Breast epithelium (tissue), 4 donors: ENCODE measurements at regions not wholly inside any gene's neighbourhood (a gene's known extent, or its start where the extent isn't known, plus 50 kb on each side); places are given as distances from the start of the nearest gene placed in this dataset.

Experiments
- DNase-seq, 2 donors: peaks; one replicate each; pipeline ENCODE4 v3.0.0-alpha.2; 2019; ENCODE audit warnings: low spot score in 2 of 2
- H3K27ac ChIP-seq, 2 donors: fragments of 200-600 bp; sonication (generic) in 1 of 2; one replicate each; pipeline ENCODE4 v1.5.1; 2016 to 2019; ENCODE audit warnings: mild to moderate bottlenecking in 1 of 2
- H3K27me3 ChIP-seq, 2 donors: fragments of 200-600 bp; sonication (generic) in 1 of 2; one replicate each; pipeline versions ENCODE4 v1.5.1 to v1.6.0; 2017 to 2019; ENCODE audit warnings: control low read depth in 1 of 2, mild to moderate bottlenecking in 1 of 2
- H3K36me3 ChIP-seq: fragments of 200-600 bp; one replicate; pipeline ENCODE4 v1.5.1; 2019
- H3K4me1 ChIP-seq, 2 donors: fragments of 200-600 bp; sonication (generic); one replicate each; pipeline ENCODE4 v1.5.1; 2016 to 2019; ENCODE audit warnings: control low read depth in 1 of 2
- H3K4me3 ChIP-seq, 3 donors: fragments of 200-600 bp; sonication (generic); 1 replicate in 2 of 3; 2 replicates in 1 of 3; pipeline ENCODE4 v1.5.1; 2016 to 2019; ENCODE audit warnings: mild to moderate bottlenecking in 3 of 3, moderate library complexity in 2 of 3
- H3K9me3 ChIP-seq, 2 donors: fragments of 200-600 bp; sonication (generic) in 1 of 2; one replicate each; pipeline ENCODE4 v1.5.1; 2016 to 2019; ENCODE audit warnings: control low read depth in 1 of 2
- POLR2A ChIP-seq: fragments of 450-650 bp; IDR thresholded peaks from one replicate; pipeline ENCODE4 v1.6.1; 2016; ENCODE audit warnings: antibody characterized with exemption, mild to moderate bottlenecking, moderate library complexity
- POLR2AphosphoS5 ChIP-seq, 3 donors: sonication (generic); formaldehyde crosslinking; IDR thresholded peaks; one replicate each; pipeline ENCODE4 v1.6.1; 2017; ENCODE audit warnings: antibody characterized with exemption in 3 of 3
- intact Hi-C: fragments of 100-400 bp; cut with DNase I; formaldehyde crosslinking; loops from one replicate; pipeline ENCODE4 v1.15.1; 2023; ENCODE audit warnings: low total_unique reads
- TF ChIP-seq, protein P1 (sequence below), 3 donors: fragments of 450-650 bp; IDR thresholded peaks; one replicate each; pipeline ENCODE4 v1.5.1; 2016 to 2017; ENCODE audit warnings: antibody characterized with exemption in 3 of 3, mild to moderate bottlenecking in 3 of 3, moderate library complexity in 3 of 3

DNA sequence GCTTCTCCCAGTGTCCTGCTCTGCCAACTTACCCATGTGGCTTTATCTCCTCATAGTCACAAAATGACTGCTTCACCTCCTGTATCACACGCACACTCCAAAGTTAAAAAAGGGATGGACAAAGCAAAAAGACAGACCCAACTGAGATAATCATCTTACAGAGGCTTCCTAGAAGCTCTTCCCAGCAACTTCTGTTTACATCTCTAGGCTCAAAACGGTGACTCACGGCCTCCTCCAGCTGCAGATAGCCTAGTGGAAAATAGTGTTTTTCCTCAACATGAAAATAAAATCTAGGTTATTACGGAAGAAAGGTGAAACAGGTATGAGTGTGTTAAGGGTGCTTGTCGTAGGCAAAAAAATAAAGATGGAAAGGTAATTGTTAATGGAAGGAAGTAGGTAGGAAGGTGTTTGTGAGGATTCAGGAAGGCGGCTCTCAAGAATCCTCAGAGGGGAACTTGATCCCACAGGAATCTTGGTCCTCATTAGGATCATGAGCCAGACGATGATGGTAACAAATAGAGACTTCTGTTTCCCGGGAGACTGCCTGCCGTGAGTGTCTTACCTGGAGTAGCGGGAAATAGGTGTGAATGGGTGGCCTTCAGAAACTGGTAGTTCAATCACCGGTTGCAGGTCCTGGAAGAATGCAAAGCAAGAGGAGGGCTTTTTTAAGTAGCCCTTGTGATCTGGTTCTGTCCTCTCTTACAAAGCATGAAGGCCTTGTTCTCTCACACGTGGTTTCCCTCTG, 487.5 kb upstream of the TMEM132C start:
- TF ChIP-seq, protein P1, sequence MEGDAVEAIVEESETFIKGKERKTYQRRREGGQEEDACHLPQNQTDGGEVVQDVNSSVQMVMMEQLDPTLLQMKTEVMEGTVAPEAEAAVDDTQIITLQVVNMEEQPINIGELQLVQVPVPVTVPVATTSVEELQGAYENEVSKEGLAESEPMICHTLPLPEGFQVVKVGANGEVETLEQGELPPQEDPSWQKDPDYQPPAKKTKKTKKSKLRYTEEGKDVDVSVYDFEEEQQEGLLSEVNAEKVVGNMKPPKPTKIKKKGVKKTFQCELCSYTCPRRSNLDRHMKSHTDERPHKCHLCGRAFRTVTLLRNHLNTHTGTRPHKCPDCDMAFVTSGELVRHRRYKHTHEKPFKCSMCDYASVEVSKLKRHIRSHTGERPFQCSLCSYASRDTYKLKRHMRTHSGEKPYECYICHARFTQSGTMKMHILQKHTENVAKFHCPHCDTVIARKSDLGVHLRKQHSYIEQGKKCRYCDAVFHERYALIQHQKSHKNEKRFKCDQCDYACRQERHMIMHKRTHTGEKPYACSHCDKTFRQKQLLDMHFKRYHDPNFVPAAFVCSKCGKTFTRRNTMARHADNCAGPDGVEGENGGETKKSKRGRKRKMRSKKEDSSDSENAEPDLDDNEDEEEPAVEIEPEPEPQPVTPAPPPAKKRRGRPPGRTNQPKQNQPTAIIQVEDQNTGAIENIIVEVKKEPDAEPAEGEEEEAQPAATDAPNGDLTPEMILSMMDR (IDR thresholded peaks at IDR 0.05): no peak
- TF ChIP-seq POLR2A: no peak
- TF ChIP-seq POLR2AphosphoS5 (IDR thresholded peaks at IDR 0.05): no peak
- intact Hi-C loops: no loop called here

DNA sequence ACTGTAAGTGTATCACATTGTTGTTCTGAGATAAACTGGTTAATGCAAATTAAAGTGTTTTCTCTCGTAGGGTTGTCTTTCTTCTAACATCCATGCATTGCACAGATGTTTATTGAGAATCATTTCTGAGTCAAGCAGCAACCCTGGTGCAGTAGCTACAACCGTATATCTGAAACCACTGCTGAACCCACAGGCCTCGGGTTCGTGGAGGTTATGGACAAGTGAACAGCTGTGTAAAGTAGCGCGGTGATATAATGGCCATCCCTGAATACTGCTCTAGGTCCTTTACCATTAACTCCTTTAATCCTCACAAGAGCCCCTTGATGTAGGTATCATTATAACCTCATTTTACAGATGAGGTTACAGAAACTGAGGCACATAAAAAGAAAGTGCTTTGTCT, 486.1 kb upstream of the TMEM132C start:
- intact Hi-C loops: no loop called here
- no peak overlapping the region for H3K4me3 ChIP-seq
- no peaks in the 10 kb centered on the region for H3K36me3 ChIP-seq
- H3K27me3 ChIP-seq: peaks cover 0 to 6% of the 10 kb centered on the region in 2 donors
- TF ChIP-seq POLR2AphosphoS5 (IDR thresholded peaks at IDR 0.05) (no peak), POLR2A (no peak)
- TF ChIP-seq, protein P1 (IDR thresholded peaks at IDR 0.05): no peak
- no peaks in the 10 kb centered on the region for H3K4me1 ChIP-seq
- H3K9me3 ChIP-seq: no peaks in the 10 kb centered on the region
- H3K27ac ChIP-seq: no peak overlapping the region
- DNase-seq: no peak

More for the DNA sequence above, 487.5 kb upstream of the TMEM132C start:
- DNase-seq: no peak
- H3K4me3 ChIP-seq: no peak overlapping the region
- no peaks in the 10 kb centered on the region for H3K36me3 ChIP-seq
- H3K27ac ChIP-seq: no peak overlapping the region
- H3K9me3 ChIP-seq: no peaks in the 10 kb centered on the region
- no peaks in the 10 kb centered on the region for H3K27me3 ChIP-seq
- no peaks in the 10 kb centered on the region for H3K4me1 ChIP-seq

DNA sequence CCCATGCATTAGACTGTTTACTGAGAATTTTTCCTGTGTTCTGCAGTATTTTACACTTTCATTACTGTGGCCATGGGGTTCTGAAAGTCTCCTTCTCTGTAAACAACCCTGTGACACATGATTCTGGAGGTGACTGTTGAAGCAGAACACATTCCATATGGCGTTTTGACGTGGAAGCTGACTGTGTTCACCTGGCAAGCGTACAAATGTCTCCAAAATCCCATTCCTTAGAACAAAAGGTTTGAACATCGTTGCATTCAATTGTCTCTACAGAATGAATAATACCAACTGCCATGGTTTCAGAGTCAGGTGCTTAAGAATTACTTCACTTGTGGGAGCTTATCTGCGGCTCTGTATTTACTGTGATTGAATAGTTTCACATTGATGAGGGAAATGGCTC, 485.6 kb upstream of the TMEM132C start:
- no peak for TF ChIP-seq POLR2AphosphoS5 (IDR thresholded peaks at IDR 0.05)
- TF ChIP-seq POLR2A: no peak
- TF ChIP-seq, protein P1 (IDR thresholded peaks at IDR 0.05): no peak
- Histone ChIP-seq H3K9me3 (no peaks in the 10 kb centered on the region), H3K4me1 (no peaks in the 10 kb centered on the region), H3K27me3 (peaks cover 0 to 6% of the 10 kb centered on the region in 2 donors), H3K4me3 (no peak overlapping the region), H3K27ac (no peak overlapping the region), H3K36me3 (no peaks in the 10 kb centered on the region)
- DNase-seq: no peak
- intact Hi-C loops: no loop called here

DNA sequence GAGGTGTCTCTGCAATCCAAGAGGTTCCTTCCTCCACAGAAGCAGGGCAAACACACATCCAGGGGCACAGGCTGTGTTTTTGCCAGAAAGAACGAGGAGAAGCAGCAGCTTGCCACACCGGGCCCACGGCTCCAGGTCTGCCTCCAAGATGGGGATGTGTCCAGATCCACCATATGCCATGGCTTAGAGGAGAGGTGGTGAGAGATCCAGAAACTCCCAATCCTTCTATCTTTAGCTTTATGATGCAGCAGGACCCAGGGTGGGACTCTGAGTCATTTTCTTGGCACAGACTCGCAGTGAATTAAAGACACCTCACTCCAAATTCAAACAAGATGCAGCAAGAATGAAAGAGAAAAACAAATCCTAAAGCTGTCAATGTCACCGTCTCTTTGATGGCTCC, 481.4 kb upstream of the TMEM132C start:
- intact Hi-C loops: no loop called here
- H3K36me3 ChIP-seq: no peaks in the 10 kb centered on the region
- no peak for DNase-seq
- no peak overlapping the region for H3K27ac ChIP-seq
- no peaks in the 10 kb centered on the region for H3K4me1 ChIP-seq
- TF ChIP-seq POLR2A (no peak), POLR2AphosphoS5 (IDR thresholded peaks at IDR 0.05) (no peak)
- H3K4me3 ChIP-seq: no peak overlapping the region
- no peaks in the 10 kb centered on the region for H3K9me3 ChIP-seq
- H3K27me3 ChIP-seq: peaks cover 0 to 6% of the 10 kb centered on the region in 2 donors

DNA sequence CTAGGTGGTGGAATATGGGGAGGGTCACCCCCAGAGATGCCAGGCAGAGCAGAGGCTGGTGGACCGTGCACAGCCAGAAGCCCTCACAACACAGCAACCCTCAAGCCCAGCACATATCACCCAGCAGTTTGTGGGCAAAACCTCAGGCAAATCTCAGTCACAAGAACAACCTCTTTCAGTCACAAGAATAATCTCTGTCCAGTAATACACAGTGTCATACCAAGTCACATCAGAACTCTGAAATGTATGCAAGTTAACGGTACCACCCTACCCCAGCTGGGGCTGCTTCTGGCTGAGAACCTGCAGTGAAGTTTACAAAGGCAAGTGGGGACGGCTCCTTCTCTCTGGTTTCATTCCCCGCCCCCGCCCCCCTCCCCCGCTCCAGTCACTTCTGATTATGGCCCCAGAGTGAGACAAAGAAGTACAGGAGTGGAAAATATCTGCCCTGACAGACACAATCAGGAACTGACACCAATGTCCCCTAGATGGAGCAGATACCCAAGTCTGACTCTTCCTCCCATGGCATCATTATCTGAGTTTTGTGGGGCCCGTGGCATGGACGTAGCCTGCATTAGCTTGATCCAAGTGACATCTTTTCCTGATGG, 480.9 kb upstream of the TMEM132C start:
- no peak overlapping the region for H3K4me3 ChIP-seq
- peaks cover 0 to 6% of the 10 kb centered on the region in 2 donors for H3K27me3 ChIP-seq
- H3K4me1 ChIP-seq: no peaks in the 10 kb centered on the region
- intact Hi-C loops: no loop called here
- H3K9me3 ChIP-seq: no peaks in the 10 kb centered on the region
- no peak for TF ChIP-seq POLR2AphosphoS5 (IDR thresholded peaks at IDR 0.05)
- TF ChIP-seq POLR2A: no peak
- TF ChIP-seq, protein P1 (IDR thresholded peaks at IDR 0.05): no peak
- no peak overlapping the region for H3K27ac ChIP-seq
- DNase-seq: no peak
- H3K36me3 ChIP-seq: no peaks in the 10 kb centered on the region
